Activated effector memory CD4-positive, alpha-beta T cell treated with anti-CD3 and anti-CD28 coated beads, Interleukin-2, amount 50 U/mL, for 16 hours (primary cell): ENCODE measurements at regions not wholly inside any gene's neighbourhood (a gene's known extent, or its start where the extent isn't known, plus 50 kb on each side); places are given as distances from the start of the nearest gene placed in this dataset.
A peak's percentile ranks its signal among the peaks of the same experiment; 100 is the strongest.
"Not testable (repeated sequence)": the region's sequence is repeated elsewhere in the genome, so short reads cannot be mapped to it uniquely, and the experiment has no call there.

Experiments used
- DNase-seq: peaks from one replicate; pipeline ENCODE4 v3.0.0-alpha.2; 2020

DNA sequence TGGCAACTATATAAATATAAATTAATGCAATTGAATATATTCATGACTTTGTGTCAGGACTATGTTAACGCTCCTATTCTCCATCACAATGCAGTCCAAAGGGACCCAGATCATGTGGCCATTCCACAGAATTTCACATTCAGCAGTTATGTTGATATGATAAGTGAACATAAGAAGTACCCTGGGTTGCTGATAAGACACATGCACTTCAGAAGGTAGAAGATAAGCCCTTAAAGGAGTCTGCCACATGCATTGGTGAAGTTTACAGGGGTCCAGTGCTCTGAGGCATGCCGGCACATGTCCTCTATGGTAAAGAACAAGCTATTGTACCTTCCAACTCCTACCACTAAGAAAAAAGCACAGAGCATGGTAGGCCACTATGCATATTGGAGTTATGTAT, 76.4 kb downstream of the PHAX start:
- DNase-seq, result no peak

DNA sequence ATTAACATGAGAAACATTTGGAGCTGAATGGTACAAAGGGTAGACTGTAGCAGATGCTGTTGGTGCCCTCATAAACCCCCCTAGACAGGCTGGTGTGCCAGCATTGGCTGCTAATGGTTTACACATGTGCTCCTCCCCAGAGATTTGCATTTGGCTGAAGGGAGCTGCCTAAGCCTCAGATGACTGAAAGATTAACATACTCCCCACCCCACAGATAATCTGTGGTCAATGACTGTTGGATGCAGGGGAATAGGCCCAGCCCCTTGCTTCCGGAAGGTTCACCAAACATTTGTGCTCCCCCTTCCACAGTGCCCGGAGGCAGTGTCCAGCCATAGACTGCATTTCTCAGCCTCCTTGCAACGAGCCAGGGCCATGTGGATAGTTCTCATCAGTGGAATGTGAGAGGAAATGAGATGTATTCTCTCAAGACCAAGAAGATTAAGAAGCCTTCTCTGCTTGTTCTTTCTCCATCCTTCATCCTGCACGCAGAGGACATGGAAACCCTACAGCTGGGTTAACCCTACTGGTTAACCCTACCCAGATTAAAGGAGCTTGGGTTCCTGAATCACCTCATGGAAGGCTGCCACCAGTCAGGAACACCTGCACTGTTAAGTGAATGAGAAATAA, 79.6 kb downstream of the PHAX start:
- no peak for DNase-seq

DNA sequence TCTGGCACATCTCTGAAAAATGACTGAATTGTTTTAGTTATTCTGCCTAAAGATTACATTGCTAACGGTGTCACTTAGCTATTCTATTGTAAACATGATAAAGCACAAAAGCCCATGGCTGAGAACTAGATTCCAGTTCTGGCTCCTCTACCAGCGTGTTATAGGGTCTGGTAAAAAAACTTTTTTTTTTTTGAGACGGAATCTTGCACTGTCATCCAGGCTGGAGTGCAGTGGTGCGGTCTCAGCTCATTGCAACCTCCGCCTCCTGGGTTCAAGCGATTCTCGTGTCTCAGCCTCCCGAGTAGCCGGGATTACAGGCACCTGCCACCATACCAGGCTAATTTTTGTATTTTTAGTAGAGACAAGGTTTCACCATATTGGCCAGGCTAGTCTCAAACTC, 80.6 kb downstream of the PHAX start:
- not testable (repeated sequence) for DNase-seq

DNA sequence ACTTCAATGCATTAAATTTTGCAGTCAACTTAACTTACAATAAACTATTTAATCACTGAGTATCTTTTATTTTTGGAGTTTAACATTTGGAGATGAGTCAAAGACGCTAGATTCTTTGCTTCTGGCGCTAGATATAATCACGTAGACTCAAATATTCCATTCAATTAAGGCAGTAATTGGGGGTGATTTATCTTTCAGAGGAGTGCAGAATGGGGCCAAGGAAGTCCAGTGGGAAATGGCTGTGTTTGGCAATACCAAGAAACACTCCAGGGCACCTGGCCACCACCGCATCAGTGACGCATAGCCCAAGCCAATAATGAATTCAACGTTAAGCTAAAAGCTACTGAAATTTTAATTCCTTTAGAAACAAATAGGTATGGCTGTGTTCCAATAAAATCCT, 81.2 kb downstream of the PHAX start:
- no peak for DNase-seq

DNA sequence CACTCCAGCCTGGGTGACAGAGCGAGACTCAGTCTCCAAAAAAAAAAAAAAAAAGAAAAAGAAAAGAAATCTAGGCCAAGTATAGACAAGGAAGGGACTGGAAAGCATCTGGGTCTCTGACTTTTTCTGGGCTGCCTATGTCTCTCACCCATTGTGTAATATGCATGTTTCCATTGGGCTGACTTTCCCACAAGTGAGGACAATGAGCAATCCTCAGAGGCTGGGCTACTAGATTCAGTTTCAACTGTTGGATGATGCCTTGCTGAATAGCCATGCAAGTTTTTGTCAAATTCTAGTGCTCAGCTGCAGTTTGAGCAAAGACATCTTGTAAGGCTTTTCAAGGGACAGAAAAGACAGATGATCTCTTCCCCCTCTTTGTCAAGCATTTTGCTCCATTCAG, 82.1 kb downstream of the PHAX start:
- DNase-seq, result no peak

DNA sequence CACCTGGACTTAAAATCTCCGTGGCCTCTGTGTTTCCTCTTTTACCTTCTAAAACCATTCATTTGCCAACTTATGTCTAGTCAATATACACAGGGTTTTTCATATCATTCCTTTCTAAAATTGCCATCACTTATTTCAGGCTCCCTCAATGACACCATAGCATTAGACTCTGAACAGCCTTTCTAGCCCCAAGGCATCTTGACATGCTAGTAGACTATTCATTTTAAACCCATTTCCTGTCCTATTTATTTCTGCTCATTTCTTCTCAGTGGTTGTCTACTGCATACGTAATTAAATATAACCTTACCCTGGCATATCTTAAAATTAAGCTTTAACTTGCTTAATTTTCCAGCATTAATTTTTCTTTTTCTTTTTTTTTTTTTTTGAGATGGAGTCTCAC, 83.2 kb downstream of the PHAX start:
- DNase-seq, result no peak

DNA sequence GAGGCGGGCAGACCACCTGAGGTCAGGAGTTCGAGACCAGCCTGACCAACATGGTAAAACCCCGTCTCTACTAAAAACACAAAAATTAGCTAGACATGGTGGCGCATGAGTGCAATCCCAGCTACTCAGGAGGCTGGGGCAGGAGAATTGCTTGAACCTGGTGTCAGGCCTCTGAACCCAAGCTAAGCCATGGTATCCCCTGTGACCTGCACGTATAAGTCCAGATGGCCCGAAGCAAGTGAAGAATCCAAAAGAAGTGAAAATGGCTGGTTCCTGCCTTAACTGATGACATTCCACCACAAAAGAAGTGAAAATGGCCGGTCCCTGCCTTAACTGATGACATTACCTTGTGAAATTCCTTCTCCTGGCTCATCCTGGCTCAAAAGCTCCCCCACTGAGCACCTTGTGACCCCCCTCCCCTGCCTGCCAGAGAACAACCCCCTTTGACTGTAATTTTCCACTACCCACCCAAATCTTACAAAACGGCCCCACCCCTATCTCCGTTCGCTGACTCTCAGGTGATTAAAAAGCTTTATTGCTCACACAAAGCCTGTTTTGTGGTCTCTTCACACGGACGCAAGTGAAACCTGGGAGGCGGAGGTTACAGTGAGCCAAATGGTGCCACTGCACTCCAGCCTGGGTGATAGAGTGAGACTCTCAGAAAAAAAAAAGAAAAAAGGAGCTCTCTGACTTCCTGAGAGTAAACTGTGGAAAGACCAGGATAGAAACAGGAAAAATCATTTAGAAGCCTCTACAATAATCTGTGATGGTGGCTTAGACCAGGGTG, 84.1 kb downstream of the PHAX start:
- DNase-seq, result peak; percentile 77

DNA sequence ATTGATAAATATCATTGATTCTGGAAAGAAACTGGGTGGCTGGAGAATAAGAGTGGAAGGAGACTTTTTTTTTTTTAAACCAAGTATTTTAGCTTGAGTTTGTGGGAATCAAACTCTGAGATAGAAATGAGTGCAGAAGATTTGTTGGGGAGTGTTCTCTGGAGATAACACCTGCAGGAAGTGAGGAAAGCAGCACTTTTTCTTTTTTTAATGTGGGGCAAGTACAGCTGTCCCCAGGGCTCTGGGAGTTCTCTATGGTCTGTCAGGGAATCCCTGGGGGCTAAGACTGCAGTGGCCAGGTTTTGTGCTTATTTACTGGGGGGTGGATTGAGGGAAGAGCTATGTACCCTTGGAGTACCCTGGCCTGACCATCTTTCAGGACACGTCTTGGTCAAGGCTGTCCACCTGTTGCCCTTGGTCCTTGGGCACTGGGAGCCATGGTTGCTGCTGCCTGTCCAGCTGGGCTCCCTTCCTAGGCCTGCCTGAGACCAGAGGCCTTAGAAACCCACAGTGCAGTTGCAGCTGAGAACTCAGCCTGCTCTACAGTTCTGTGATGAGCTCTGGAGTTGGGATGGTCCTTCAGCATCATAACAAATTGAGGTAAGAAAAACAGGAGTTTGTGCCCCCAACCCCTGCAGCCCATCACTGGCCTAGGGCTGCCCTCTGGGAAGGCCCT, 85.8 kb downstream of the PHAX start:
- DNase-seq, result no peak

DNA sequence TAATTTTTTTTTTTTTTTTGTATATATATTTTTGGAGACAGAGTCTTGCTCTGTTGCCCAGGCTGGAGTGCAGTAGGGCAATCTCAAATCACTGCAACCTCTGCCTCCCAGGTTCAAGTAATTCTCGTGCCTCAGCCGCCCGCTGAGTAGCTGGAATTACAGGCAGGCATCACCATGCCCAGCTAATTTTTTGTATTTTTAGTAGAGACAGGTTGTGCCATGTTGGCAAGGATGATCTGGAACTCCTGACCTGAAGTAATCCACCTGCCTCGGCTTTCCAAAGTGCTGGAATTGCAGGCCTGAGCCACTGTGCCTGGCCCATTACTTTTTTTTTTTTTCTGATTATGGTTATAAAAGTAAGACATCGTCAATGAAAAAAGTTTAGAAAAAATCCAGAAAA, 84.0 kb upstream of the LMNB1 start:
- no peak for DNase-seq

DNA sequence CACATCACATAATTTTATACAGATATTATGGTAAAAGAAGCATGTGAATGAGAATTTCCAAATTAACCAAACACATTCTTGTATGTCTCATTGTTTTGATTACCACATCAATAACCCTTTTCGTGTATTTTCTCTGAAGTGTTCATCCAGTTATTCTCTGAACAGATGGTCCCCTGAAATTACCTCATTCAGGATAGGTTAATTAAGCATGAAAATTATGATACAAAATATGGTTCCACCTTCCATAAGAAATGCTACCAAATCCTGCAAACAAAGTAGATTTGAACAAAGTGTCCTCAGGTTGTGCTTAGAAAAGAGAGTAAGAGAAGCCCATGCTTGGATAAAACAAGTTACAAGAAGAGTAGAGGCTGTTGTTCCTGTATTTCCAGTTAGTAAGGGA, 83.1 kb upstream of the LMNB1 start:
- DNase-seq, result no peak

DNA sequence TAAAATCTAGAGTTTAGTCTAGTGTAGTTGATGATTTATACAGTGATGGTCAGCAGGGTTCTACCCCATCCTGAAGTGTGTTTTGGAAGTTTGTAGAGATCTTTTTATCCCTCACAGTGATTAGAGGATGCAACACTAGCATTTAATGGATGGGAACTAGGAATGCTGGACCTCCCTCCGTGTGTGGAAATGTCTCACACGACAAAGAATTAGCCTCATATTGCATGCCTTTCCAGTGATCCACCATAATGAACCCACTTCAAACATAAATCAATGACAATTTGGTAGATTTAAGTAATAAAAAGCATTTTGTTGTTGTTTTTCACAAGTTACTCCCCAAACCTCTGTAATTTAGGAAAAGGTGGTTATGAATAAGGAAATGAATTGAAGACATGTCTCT, 82.5 kb upstream of the LMNB1 start:
- no peak for DNase-seq

DNA sequence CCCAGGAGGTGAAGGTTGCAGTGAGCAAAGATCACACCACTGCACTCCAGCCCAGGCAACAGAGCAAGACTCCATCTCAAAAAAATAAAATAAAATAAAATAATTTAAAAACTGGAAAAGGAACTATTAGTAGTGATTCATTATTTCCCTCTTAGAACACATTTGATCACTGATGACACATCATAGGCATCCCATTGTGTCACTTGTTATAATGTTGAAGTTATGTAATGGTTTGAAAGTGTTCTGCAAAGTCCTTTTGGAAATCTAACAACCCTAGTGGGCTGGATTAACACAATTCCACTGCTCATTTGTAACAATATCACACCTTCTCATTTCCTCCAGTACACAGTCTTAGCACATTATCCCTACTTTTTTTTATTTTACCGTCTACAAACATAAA, 81.8 kb upstream of the LMNB1 start:
- DNase-seq, result no peak

DNA sequence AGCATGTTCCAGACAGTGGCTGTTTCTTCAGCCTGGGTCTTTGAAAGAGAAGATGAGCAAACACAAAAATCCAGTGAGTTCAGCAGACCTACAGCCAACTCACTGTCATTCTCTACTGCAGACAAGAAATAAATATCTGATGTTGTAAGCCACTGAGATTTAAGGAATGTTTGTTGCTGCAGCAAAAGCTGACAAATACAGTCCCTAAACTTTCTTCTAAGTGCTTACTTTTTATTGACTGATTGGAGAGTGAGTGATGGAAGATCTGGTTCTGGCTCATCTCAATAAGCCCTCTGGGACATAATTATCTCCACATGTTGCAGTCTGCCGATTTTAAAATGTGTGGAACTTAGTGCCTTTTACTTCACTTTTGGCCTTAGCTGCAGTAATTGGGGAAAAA, 69.9 kb upstream of the LMNB1 start:
- DNase-seq, result no peak

DNA sequence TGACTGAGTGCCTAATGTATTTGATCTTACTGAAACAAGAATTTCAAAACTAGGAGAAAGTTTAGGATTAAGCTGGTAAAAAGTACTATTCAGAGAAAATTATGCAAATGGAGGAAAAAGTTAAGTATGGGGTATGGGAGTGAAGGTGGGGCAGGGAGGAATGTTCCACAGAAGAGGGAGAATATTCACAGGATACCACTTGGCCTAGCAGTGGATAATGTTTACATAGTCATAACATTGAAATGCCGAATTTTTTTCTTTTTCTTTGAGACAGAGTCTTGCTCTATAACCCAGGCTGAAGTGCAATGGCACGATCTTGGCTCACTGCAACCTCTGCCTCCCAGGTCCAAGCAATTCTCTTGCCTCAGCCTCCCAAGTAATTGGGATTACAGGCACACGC, 61.2 kb upstream of the LMNB1 start:
- no peak for DNase-seq

DNA sequence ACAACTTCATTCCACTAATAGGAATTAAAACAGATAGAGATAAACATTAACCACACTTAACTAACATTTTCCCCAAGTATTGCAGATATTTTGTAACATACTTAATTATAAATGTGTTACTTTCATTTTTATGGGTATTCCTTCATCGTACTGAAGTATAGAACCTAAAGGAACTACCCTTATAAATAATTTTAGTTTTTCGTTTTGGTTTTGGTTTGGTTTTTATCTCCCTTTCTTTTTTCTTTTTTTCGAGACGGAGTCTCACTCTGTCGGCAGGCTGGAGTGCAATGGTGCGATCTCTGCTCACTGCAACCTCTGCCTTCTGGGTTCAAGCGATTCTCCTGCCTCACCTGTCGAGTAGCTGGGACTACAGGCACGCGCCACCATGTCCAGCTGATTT, 60.1 kb upstream of the LMNB1 start:
- DNase-seq, result no peak

DNA sequence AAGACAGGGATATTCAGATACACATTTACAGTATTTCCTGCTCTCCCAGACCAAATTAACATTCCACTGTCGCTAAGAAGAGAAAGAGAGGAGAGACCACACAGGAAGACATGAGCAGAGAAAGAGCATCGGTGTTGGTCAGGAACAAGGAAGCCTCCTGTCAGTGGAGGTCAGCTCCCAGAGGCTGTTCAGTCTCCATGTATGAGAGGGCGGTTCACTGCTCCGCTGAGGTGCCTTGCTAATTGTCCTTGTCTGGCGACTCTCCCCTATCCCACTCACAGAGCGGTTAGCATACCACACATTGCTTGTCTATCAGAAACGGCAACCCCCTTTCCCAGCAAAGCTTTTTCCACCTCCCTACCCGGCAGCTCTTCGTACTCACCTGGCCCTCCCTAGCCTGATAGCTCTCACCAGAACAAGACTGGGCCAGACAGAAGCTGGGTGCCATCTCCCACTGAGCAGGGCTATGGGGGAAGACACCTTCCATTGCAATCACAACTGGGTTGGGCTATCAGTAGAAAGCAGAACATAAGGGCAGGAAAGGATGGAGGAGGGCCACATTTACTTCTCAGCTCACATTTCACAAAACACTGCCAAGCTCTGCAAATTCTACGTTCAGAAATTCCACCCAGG, 58.6 kb upstream of the LMNB1 start:
- no peak for DNase-seq

DNA sequence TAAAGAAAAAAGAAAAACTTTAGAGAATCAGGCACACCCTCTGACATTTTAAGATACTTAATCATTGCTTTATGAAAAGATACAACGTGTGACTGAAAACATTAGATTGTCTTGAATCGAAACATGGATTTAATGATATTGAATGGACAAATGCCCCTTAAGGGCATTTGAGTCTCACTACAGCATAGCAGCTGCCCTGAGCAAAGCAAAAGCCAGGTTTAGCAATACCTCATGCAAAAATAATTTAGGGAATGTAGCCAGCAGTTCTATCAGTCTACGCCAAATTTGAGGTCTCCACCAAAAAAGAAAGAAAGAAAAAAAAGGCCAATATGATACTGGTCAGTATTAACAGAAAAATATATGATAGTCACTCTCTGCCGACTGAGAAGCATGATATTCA, 56.6 kb upstream of the LMNB1 start:
- no peak for DNase-seq

DNA sequence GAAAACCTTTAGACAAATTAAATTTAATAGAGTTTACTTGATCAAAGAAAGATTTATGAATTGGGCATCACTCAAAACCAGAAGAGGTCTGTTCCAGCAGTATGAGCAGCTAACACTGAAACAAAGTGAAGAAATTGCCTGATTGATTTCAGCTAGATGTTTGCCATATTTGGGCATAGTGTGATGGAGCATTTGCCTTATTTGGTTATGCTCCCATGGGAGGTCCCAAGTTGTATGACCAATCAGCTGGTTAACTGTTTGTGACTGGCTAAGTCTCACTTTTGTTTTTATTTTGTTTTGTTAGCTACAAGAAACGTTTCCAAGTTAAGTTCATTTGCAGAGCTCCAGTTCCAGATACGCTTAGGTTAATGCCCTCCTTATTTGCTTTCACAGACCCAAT, 53.3 kb upstream of the LMNB1 start:
- no peak for DNase-seq
